ENCODE measurements at regions not wholly inside any gene's neighbourhood (a gene's known extent, or its start where the extent isn't known, plus 50 kb on each side); places are given as distances from the start of the nearest gene placed in this dataset.

GRCh38 chr6:7048894-7049293 is 58.9 kb upstream of the RREB1 start:
- DNase-seq (ENCODE audit: low read depth, low spot score): no peak

- DNase-seq (ENCODE audit: low read depth, low spot score): no peak
Measured at GRCh38 chr6:7050004-7050403, 57.8 kb upstream of the RREB1 start.

GRCh38 chr6:7050872-7051779 is 56.6 kb upstream of the RREB1 start:
- DNase-seq (ENCODE audit: low read depth, low spot score): no peak

- no peak for DNase-seq (ENCODE audit: low read depth, low spot score)
Measured at GRCh38 chr6:7051780-7052442, 55.9 kb upstream of the RREB1 start.

DNA sequence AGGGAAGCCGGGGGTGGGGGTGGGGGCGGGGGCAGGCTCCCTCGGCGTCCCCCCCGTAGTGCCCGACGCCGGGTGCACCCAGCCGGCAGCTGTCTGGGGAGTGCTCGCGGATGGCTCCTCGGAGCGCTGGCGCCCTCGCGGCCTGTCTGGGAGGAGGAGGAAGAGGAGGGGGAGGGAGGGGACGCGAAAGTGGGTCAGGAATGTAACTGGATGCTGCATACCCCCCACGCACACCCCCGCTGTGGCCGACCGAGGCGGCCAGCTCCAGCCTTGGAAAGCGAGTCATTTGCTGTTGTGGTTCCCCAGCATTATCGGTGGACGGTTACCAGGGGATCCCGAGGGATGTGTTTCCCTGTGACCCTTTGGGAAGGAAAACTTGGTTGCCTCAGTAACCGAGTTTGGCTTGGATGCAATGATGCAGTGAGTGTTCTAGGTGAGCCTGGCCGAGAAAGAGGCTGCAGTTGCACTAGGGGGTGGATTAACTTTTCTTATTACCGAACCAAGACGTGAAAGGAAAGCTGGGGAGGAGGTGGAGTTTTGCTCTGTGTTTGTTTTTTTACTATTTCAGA is 55.2 kb upstream of the RREB1 start:
- DNase-seq (ENCODE audit: low read depth, low spot score): no peak

- no peak for DNase-seq (ENCODE audit: low read depth, low spot score)
Measured at GRCh38 chr6:7053125-7053774, 54.5 kb upstream of the RREB1 start.

Data from brain pericyte (primary cell).